ENCODE measurements at regions not wholly inside any gene's neighbourhood (a gene's known extent, or its start where the extent isn't known, plus 50 kb on each side); places are given as distances from the start of the nearest gene placed in this dataset.
"Not testable (repeated sequence)": the region's sequence is repeated elsewhere in the genome, so short reads cannot be mapped to it uniquely, and the experiment has no call there.

GRCh38 chr3:137693791-137694190 lies 70.3 kb upstream of the SOX14 start:
- Histone ChIP-seq H3K4me3 (no peak overlapping the region), H3K27me3 (no peaks in the 10 kb centered on the region), H3K9me3 (no peaks in the 10 kb centered on the region), H3K4me1 (no peaks in the 10 kb centered on the region), H3K27ac (no peak overlapping the region), H3K36me3 (ENCODE audit: low read depth, missing control alignments) (no peaks in the 10 kb centered on the region)
- WGBS, 2 donors, result 82 to 90% methylated on average over 2 of the region's 2 CpGs
- DNase-seq, result no peak
- intact Hi-C loops (cut with DNase I; ENCODE audit: low total_unique reads), result no loop called here
- no peak for TF ChIP-seq POLR2A (IDR thresholded peaks at IDR 0.05)
- TF ChIP-seq, protein P1, sequence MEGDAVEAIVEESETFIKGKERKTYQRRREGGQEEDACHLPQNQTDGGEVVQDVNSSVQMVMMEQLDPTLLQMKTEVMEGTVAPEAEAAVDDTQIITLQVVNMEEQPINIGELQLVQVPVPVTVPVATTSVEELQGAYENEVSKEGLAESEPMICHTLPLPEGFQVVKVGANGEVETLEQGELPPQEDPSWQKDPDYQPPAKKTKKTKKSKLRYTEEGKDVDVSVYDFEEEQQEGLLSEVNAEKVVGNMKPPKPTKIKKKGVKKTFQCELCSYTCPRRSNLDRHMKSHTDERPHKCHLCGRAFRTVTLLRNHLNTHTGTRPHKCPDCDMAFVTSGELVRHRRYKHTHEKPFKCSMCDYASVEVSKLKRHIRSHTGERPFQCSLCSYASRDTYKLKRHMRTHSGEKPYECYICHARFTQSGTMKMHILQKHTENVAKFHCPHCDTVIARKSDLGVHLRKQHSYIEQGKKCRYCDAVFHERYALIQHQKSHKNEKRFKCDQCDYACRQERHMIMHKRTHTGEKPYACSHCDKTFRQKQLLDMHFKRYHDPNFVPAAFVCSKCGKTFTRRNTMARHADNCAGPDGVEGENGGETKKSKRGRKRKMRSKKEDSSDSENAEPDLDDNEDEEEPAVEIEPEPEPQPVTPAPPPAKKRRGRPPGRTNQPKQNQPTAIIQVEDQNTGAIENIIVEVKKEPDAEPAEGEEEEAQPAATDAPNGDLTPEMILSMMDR (IDR thresholded peaks at IDR 0.05), result no peak

- no peaks in the 10 kb centered on the region for H3K4me1 ChIP-seq
- H3K9me3 ChIP-seq, result no peaks in the 10 kb centered on the region
- no peak for TF ChIP-seq POLR2A (IDR thresholded peaks at IDR 0.05)
- TF ChIP-seq, protein P1 (IDR thresholded peaks at IDR 0.05), result no peak
- no peaks in the 10 kb centered on the region for H3K36me3 ChIP-seq (ENCODE audit: low read depth, missing control alignments)
- intact Hi-C loops (cut with DNase I; ENCODE audit: low total_unique reads), result no loop called here
- H3K27ac ChIP-seq, result no peak overlapping the region
- WGBS, 2 donors, result 52 to 55% methylated on average over 6 of the region's 6 CpGs
- H3K4me3 ChIP-seq, result no peak overlapping the region
- DNase-seq, result no peak
- H3K27me3 ChIP-seq, result no peaks in the 10 kb centered on the region
Measured at GRCh38 chr3:137694836-137695235, 69.3 kb upstream of the SOX14 start.

DNA sequence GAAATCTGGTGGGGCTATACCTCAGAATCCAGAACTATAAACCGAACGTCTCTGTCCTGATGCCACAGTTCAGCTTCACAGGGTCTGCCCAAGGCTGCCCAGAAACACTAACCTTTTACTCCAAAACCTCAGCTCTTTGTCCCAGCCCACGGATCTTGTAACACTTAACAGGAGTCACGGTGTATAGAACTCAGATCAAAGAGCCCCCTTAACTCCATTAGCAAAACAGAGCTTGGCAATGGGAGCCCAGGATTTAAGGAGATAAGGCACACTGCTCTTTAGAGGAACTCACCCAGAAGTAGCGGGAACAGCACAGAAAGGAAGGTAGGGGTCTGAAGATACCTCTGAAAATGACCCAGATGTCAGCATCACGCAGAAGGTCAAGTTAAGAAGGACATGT lies 68.8 kb upstream of the SOX14 start:
- 69 to 70% methylated on average over 6 of the region's 6 CpGs for WGBS, 2 donors
- Histone ChIP-seq H3K36me3 (ENCODE audit: low read depth, missing control alignments) (no peaks in the 10 kb centered on the region), H3K4me3 (no peak overlapping the region), H3K27ac (no peak overlapping the region), H3K4me1 (no peaks in the 10 kb centered on the region), H3K27me3 (no peaks in the 10 kb centered on the region), H3K9me3 (no peaks in the 10 kb centered on the region)
- TF ChIP-seq, protein P1 (IDR thresholded peaks at IDR 0.05), result no peak
- no peak for TF ChIP-seq POLR2A (IDR thresholded peaks at IDR 0.05)
- intact Hi-C loops (cut with DNase I; ENCODE audit: low total_unique reads), result no loop called here
- no peak for DNase-seq

DNA sequence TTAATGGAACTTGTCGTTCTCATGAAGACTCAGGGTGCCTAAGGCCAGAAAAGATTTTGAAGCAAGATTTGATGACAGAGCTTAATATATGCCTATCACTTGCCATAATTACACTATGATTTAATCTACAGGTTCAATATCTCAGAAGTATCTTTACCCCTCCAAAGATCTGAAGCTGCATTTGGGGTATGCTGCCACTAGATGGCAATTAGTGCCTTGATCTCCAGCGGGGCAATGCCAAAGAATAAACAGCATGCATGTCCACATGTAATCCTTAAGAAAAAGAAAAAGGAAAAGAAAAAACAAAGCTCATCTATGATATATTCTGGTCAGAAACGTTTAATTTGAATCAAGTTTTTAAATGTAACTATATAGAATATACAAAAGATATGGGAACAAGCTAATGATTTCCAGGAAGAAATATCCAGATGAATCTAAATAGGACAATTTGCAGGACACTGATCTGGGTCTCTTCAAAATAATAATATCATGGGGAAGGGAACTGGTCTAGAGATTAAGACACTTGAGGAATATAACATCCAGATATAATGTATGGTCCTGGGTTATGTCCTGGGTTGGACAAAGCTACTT lies 55.0 kb upstream of the SOX14 start:
- TF ChIP-seq, protein P1 (IDR thresholded peaks at IDR 0.05), result peak in 2 of 3 experiments; percentile 22 to 42
- no peak for TF ChIP-seq POLR2A (IDR thresholded peaks at IDR 0.05)
- Histone ChIP-seq H3K27ac (no peak overlapping the region), H3K9me3 (no peaks in the 10 kb centered on the region), H3K4me1 (no peaks in the 10 kb centered on the region), H3K4me3 (no peak overlapping the region), H3K27me3 (no peaks in the 10 kb centered on the region), H3K36me3 (ENCODE audit: low read depth, missing control alignments) (no peaks in the 10 kb centered on the region)
- 25 to 27% methylated on average over 3 of the region's 3 CpGs for WGBS, 2 donors
- intact Hi-C loops (cut with DNase I; ENCODE audit: low total_unique reads), result no loop called here
- DNase-seq, result peak; percentile 30

DNA sequence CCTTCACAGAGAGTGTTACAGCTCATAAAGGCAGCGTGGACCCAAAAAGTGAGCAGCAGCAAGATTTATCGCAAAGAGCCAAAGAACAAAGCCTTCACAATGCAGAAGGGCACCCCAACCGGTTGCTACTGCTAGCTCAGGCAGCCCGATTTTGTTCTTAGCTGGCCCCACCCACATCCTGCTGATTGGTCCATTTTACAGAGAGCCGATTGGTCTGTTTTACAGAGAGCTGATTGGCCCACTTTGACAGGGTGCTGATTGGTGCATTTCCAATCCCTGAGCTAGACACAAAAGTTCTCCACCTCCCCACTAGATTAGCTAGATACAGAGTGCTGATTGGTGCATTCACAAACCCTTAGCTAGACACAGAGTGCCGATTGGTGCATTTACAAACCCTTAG lies 50.1 kb upstream of the SOX14 start:
- H3K36me3 ChIP-seq (ENCODE audit: low read depth, missing control alignments); H3K27me3 ChIP-seq; intact Hi-C loops (cut with DNase I; ENCODE audit: low total_unique reads); H3K27ac ChIP-seq; H3K4me1 ChIP-seq; H3K9me3 ChIP-seq: not testable (repeated sequence)
- peak; percentile 26 for TF ChIP-seq POLR2A (IDR thresholded peaks at IDR 0.05)
- WGBS, 2 donors, result 73 to 81% methylated on average over 5 to 6 of the region's 6 CpGs
- peak; percentile 78 for DNase-seq
- peak overlapping the region; percentile 43 to 54 for H3K4me3 ChIP-seq

Small RNA genes lying in the stretch of these regions (small RNA-seq; reads per million reads assigned to genes)
- gene RNA5SP142, result 0 reads per million in 2 donors
